GM19099 (cell line): ENCODE measurements at regions not wholly inside any gene's neighbourhood (a gene's known extent, or its start where the extent isn't known, plus 50 kb on each side); places are given as distances from the start of the nearest gene placed in this dataset.

Source experiments
- POLR2A ChIP-seq: IDR thresholded peaks from 3 replicates; pipeline ENCODE4 v1.6.1; 2011; ENCODE audit warnings: low read depth; ENCODE audit not compliant: insufficient read length; ENCODE audit errors: extremely low read depth

DNA sequence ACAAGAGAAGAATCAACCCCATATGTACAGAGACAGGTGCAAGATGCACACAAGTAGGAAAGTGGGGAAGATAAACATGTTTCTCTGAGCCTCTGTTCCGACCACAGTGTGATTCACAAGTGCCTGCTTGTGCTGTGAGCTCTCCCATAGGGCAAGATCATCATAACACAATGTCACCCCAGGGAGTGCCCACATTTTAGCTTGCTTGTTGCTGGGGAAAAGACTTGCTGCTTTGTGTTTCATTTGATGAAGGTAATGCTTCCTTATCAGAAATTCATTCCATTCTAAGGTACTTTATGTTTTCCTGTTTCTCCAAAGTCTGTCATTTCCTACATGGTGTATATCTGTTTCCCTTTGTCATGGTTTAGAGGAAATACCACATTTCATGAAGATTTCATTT, 304.5 kb upstream of the DIPK2B start:
- TF ChIP-seq POLR2A: no peak

DNA sequence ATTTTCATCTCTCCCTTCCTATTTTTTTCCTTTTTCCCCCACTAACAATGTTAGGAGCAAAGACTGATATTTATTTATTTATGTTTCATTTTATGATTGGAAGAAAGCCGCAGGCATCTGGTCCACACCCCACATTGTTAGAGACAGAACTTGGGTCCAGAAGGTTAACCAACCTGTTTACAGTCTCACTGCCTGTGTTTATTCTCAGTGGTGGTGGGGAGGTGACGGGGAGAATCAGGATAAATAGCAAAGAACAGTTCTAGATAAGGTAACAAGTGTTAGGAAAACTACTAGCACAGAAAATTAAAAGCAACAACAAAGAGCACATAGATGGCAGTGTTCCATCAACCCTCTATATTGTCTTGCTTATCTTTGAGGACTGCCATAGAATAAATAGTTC, 301.7 kb upstream of the DIPK2B start:
- TF ChIP-seq POLR2A: no peak

DNA sequence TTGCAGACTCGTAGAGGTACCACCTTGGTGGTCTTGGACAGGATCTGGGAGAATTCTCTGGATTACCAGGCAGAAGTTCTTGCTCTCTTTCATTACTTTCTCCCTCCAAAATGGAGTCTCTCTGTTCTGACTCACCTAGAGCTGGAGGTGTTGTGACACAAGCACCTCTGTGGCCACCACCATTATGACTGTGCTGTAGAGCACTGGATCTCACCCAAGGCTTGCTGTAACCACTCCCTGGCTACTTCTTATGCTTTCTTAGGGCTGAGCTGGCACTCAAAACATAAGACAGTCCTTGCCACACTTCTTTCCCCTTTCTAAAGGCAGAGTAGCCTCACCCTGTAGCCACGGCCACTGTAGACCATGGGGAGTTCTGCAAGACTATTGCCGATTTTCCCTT, 296.6 kb upstream of the DIPK2B start:
- no peak for TF ChIP-seq POLR2A

DNA sequence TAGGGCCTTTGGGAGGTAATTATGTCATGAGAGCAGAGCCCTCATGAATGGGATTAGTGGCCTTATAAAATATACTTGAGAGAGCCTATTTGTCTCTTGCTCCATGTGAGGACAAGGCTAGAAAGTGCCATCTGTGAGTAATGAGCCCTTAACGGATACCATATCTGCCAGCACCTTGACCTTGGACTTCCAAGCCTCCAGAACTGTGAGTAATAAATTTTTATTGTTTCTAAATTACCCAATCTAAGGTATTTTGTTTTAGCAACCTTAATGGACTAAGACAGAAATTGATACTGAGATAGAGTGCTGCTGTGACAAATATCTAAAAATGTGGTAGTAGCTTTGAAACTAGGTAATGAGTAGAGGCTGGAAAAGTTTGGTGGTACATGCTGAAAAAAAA, 285.0 kb upstream of the DIPK2B start:
- no peak for TF ChIP-seq POLR2A

DNA sequence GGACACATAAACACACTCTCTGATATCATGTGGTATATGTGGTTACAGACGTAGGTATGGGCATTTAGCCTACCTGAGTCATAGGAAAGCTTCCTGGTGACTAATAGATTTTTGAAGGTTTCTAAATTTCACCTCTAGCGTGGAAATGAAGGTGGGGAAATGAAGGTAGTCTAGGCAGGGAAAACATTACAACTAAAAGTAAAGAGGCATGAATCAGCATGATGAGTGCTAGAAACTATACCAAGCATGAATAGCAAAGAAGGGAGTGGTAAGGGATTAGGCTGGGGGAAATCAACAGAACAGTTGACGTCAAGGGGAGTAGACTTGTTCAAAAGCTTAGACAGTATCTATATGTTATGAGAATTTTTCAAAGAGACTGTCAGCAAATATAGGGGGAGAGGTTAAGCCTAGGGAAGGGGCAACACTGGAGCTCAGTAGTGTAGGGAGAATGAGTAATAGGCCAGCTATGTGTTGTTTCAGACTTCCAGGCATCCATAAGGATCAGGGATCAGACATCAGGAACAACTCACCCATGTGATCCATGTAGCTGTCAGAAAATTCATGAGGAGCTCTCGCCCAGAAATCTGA, 279.3 kb upstream of the DIPK2B start:
- no peak for TF ChIP-seq POLR2A

DNA sequence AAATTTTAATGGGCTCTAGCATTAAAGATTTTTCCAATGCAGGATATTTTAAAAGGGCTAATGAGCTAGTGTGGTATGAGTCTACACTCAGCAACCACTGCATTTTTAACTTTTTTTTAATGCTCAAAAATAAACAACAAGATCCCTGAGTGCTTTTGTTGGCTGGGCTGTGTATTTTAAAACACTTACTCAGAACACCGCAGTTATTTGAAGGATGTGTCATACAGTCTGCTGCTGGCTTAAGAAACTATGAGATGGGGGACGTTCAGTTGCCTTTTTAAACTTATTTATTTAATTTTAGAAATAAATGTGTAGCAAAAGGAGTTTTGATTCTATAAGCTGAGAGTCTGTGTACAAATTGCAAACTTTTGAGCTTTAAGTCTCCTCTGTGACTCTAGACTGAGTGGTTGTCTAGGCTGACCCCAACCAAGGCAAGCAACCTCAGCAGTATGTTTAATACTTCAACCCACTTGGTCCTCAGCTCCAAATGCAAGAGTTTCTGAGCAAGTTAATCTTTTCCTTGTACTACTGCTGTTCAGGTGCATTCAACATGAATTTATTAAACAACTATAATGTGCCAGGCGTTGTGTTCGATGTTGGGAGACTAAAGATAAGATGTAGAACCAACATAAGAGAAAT, 278.6 kb upstream of the DIPK2B start:
- TF ChIP-seq POLR2A: no peak

DNA sequence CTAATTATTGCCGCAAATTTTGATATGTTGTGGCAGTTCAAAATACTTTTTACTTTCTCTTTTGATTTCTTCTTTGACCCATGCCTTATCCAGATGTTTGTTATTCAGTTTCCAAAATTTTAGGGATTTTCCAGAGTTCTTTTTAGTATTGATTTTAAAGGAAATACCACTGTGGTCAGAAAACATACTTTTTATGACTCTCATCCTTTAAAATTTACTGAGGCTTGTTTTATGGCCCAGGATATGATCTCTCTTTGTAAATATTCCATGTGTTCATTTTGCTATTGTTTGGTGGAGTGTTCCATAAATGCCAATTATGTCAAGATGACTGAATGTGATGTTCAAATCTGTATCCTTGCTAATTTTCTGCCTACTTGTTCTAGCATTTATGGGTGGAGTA, 272.3 kb upstream of the DIPK2B start:
- no peak for TF ChIP-seq POLR2A

DNA sequence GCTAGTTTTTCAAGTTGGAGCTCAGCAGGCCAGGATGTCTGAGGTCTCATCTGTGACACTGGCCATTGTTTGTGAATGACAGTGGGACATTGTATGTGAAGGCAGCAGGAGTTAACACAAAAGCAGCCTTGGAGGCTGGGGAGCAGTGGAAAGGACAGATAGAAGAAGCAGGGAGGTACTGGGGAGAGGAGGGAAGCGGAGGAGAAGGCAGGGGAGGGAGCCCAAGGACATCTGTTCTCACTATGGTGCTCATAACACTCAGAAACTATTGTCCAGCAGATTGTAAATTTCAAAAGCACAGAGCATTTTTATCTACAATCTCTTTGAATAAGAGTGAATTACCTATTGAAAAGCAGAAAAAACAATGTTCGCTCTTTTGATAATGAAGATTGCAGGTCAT, 253.6 kb upstream of the DIPK2B start:
- no peak for TF ChIP-seq POLR2A

DNA sequence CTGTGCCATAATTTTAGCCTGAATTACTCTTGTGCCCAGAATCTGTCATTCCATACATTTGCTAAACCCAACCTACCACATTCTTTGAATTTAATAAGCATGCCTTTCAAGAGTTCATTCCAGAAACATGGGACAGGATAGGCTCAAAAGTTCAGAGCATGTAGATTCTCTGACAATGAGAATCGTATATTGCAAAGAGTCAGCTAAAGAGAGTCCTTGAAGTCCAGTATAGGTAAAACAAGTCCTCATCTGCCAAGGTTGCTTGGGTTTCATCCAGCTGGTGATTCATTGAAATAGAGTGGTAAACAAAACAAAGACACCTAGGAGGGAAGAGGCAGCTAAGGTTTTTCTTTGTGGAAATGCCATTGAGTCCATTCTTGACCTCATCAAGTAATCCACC, 249.3 kb upstream of the DIPK2B start:
- TF ChIP-seq POLR2A: no peak

DNA sequence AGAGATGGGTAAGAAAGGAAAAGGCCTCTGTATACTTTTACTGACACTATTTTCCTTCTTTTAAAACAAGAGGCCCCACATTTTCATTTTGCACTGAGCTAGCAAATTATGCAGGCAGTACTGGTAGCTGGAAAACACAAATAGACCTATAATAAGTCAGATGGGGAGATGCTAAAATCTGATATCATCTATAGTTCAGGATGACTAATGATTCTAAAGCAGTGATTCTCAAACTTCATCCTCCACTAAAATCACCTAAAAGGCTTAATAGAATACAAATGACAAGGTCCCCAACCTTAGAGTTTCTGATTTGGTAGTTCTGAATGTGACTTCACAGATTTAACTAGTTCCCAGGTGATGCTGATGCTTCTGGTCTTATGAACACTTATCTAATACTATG, 247.3 kb upstream of the DIPK2B start:
- no peak for TF ChIP-seq POLR2A

DNA sequence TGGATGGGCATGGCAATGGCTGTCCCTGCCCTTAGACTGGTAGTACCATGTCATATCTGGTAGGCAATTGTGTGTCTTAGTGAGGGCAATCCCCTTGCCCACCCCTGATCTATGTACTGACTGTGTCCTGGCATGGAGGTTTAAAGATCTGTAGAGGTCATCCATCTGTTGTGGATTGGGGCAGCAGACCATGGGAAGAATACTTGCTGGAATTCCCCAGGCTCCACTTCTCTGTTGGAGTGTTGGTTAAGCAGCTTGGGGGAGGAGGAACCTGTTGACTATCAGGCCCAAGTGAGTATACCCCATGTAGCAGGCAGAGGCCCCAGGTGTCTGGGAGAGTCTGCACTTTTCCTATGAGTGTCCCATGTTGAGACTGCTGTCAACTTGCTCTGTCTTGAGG, 246.7 kb upstream of the DIPK2B start:
- no peak for TF ChIP-seq POLR2A

DNA sequence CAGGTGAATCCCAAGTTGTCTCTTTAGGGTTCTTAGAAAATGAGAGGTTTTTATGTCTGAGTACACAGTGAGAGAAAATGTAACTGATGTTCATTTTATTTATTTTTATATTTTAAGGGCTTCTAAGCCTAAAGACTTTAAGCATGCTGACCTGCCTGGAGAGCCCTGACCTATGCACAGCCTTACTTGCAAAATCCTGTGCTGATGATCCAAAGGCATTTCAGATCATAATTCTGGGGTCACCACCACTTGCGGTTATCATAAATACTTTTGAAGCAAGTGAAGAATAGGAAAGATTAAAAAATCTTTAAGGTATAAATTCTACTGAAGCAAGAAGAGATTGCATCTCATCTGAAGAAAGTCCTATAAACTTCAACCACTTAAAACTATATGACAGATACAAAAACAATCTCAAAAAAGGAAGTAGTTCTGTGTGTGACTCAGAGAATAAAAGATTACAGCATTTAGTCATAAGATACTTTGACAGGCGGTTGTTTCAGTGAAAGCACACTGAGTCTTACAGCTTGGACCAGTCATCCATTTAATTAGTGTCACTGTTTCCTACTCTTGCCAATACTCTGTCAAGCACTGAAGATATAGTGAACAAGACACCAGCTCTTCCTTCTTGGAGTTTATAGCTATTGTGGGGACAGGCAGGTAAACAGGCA, 245.2 kb upstream of the DIPK2B start:
- TF ChIP-seq POLR2A: no peak

DNA sequence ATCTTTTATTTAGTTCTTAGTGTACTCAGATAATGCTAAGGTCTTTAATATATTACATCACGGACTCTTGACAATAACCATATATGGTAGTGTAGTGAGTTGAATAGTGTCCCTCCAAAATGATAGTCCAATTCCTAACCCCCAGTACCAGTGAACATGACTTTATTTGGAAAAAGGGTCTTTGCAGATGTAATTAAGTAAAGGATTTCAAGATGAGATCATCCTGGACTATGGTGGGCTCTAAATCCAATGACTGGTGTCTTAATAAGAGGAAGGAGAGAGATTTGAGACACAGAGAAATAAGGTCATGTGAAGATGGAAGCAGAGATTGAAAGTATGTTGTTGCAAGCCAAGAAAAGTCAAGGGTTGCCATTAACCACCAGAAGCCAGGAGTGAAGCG, 236.5 kb upstream of the DIPK2B start:
- TF ChIP-seq POLR2A: no peak

DNA sequence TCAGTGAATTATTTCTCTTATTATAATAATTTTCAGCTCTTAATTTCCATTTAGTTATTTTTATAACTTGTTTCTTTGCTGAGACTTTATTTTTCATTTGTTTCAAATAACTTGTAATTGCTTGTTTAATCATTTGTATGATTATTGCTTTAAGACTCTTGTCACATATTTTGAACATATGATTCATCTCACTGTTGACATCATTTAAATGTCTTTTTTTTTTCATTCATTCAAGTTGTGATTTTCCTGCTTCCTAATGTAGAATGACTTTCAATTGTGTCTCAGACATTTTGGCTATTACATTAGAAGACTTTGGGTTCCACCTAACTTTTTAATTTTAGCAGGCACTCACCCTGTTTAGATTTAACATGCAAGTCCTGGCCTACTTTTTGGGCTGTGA, 234.8 kb upstream of the DIPK2B start:
- TF ChIP-seq POLR2A: no peak

DNA sequence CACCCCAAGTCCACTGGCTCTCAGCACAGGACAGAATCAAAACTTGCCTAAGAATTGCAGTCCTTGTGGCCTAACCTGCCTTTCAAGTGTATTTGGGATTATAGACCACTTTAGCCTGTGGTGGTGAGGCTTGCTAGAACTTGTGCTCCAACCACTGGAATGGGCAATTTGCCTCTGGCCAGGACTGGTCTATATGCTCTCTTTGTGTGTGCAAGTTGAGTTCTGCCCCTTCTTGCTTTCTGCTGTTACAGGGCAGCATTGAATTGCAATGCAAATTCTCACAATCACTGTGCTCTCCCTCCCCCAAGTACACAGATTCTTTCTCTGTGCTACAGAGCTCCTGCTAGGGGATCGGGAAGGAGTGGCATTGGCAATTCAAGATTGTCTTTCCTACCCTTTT, 233.6 kb upstream of the DIPK2B start:
- TF ChIP-seq POLR2A: no peak

DNA sequence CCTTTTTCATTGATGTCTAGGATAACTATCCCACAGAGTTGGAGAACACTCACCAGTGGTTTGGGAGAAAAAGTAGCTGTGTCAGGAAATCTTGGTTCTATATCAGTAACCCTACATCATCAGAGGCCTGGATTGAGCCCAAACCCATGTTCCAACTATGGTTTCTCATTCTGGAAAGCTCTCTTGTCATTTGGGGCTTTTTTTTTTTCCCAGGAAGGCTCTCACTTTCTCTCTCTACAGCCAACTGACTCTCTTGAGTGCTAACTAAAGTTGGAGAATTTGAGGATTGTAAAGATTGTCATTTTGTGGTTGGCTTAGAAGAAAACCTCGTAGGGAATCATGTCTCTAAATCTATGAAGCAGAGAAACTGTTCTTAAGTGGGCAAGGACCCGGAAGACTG, 228.2 kb upstream of the DIPK2B start:
- no peak for TF ChIP-seq POLR2A
